ENCODE measurements at regions not wholly inside any gene's neighbourhood (a gene's known extent, or its start where the extent isn't known, plus 50 kb on each side); places are given as distances from the start of the nearest gene placed in this dataset.

GRCh38 chr12:78580296-78580695, 284.3 kb upstream of the SYT1 start:
- intact Hi-C loops (cut with DNase I) = no loop called here
- Histone ChIP-seq H3K9me3 (no peaks in the 10 kb centered on the region), H3K27me3 (no peaks in the 10 kb centered on the region), H3K27ac (no peak overlapping the region), H3K4me3 (no peak overlapping the region), H3K36me3 (no peaks in the 10 kb centered on the region), H3K4me1 (no peaks in the 10 kb centered on the region)
- no peak for ATAC-seq
- TF ChIP-seq CTCF (IDR thresholded peaks at IDR 0.05) = no peak
- no peak for DNase-seq

GRCh38 chr12:78584695-78585094, 279.9 kb upstream of the SYT1 start:
- TF ChIP-seq CTCF (IDR thresholded peaks at IDR 0.05) = peak; percentile 20
- no peak overlapping the region for H3K27ac ChIP-seq
- H3K4me3 ChIP-seq = no peak overlapping the region
- ATAC-seq = no peak
- no peaks in the 10 kb centered on the region for H3K27me3 ChIP-seq
- DNase-seq = no peak
- H3K9me3 ChIP-seq = peaks cover 5% of the 10 kb centered on the region
- intact Hi-C loops (cut with DNase I) = no loop called here
- H3K4me1 ChIP-seq = no peaks in the 10 kb centered on the region
- no peaks in the 10 kb centered on the region for H3K36me3 ChIP-seq

- H3K27ac ChIP-seq = no peak overlapping the region
- no peaks in the 10 kb centered on the region for H3K4me1 ChIP-seq
- H3K36me3 ChIP-seq = no peaks in the 10 kb centered on the region
- no peak overlapping the region for H3K4me3 ChIP-seq
- no peak for TF ChIP-seq CTCF (IDR thresholded peaks at IDR 0.05)
- peaks cover 5% of the 10 kb centered on the region for H3K9me3 ChIP-seq
- ATAC-seq (no peak), DNase-seq (no peak)
- no peaks in the 10 kb centered on the region for H3K27me3 ChIP-seq
- intact Hi-C loops (cut with DNase I) = no loop called here
These were observed 279.4 kb upstream of the SYT1 start for GRCh38 chr12:78585132-78585531.

GRCh38 chr12:78586790-78587189, 277.8 kb upstream of the SYT1 start:
- Histone ChIP-seq H3K4me1 (no peaks in the 10 kb centered on the region), H3K27me3 (no peaks in the 10 kb centered on the region), H3K36me3 (no peaks in the 10 kb centered on the region), H3K4me3 (no peak overlapping the region), H3K9me3 (peaks cover 5% of the 10 kb centered on the region), H3K27ac (no peak overlapping the region)
- intact Hi-C loops (cut with DNase I) = no loop called here
- peak; percentile 45 for DNase-seq
- no peak for TF ChIP-seq CTCF (IDR thresholded peaks at IDR 0.05)
- peak; percentile 41 for ATAC-seq

GRCh38 chr12:78599366-78599765, 265.2 kb upstream of the SYT1 start:
- H3K27ac ChIP-seq = no peak overlapping the region
- H3K36me3 ChIP-seq = no peaks in the 10 kb centered on the region
- no peak for DNase-seq
- ATAC-seq = no peak
- H3K4me3 ChIP-seq = no peak overlapping the region
- no peak for TF ChIP-seq CTCF (IDR thresholded peaks at IDR 0.05)
- H3K9me3 ChIP-seq = no peaks in the 10 kb centered on the region
- H3K27me3 ChIP-seq = no peaks in the 10 kb centered on the region
- intact Hi-C loops (cut with DNase I) = no loop called here
- no peaks in the 10 kb centered on the region for H3K4me1 ChIP-seq

- no peak for ATAC-seq
- no peak for DNase-seq
- H3K4me3 ChIP-seq = no peak overlapping the region
- H3K36me3 ChIP-seq = no peaks in the 10 kb centered on the region
- H3K27me3 ChIP-seq = no peaks in the 10 kb centered on the region
- H3K9me3 ChIP-seq = no peaks in the 10 kb centered on the region
- TF ChIP-seq CTCF (IDR thresholded peaks at IDR 0.05) = no peak
- H3K4me1 ChIP-seq = no peaks in the 10 kb centered on the region
- H3K27ac ChIP-seq = no peak overlapping the region
- intact Hi-C loops (cut with DNase I) = no loop called here
These were observed 264.0 kb upstream of the SYT1 start for GRCh38 chr12:78600541-78600940.
